HG02642 (cell line): ENCODE measurements at regions not wholly inside any gene's neighbourhood (a gene's known extent, or its start where the extent isn't known, plus 50 kb on each side); places are given as distances from the start of the nearest gene placed in this dataset.

Source experiments
- ATAC-seq: cut with Tn5 transposase; IDR thresholded peaks from one replicate; pipeline ENCODE4 v1.9.1; 2021; ENCODE audit warnings: mild to moderate bottlenecking; ENCODE audit not compliant: unreplicated experiment, poor library complexity

DNA sequence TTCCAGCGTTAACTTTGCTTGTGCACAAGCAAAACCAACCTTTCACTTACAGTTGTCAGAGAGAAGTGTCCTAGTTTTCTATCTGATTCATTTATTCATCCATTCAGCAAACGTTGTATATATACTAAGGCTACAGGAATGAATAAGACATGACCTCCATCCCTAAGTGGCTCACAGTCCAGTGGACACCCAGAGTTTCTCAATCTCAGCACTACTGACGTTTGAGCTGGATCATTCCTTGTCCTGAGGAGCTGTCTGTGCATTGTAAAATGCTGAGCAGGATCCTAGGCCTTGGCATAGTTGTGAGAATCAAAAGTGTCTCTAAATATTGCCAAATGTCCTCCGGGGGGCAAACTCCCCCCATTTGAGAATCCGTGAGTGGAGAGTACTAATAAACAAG is 166.7 kb upstream of the PRKCQ start:
- no peak for ATAC-seq

DNA sequence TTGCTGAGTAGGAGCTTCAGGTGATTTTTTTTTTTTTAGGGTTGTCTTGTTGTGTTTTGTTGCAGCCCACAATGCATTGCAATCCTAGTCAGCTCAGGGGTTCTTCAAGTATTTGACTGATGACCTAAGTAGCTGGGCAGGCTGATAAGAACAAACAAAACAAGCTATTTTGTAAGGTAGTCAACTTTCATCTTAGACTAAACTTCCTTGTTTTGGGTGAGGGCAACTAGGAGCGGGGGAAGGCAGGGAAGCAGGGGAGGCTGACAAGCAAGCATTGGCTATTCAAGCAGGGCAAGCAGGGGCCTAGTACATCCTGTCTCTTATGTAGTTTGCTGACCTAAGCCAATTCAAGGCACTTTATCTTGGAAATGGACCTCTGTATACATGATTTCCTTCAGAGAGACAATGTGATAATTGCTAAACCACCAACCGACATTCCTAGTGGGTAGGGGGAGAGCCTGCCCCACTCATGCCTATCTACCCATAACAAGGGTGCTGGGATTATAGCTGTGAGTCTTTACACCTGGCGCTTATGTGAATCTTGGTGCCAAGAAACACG is 163.3 kb upstream of the PRKCQ start:
- ATAC-seq = no peak

- ATAC-seq = no peak
Observed at GRCh38 chr10:6741541-6741941, 161.5 kb upstream of the PRKCQ start.

DNA sequence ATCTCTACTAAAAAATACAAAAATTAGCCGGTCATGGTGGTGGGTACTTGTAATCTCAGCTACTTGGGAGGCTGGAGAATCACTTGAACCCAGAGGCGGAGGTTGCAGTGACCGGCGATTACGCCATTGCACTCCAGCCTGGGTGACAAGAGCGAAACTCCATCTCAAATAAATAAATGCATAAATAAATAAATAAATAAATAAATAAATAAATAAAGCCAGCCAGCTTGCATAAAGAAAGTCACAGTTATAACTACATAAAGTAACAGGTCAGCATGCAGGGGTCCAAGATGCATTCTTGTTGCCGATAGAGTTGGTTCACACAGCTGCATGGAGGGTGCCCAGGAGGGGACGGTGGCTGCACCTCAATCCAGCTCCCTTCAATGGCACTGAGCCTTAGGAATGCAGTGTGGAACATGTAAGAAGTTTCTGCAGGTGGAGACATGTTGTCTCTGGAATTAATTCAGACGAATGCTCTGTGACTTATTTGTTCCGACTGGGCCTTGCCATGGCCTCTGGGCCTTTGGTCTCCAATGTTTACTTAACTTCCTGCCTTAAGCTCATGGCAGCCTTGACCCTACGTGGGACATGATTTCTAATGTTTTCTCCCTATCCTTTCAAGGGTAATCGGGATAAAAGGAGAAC is 159.6 kb upstream of the PRKCQ start:
- ATAC-seq = no peak

- no peak for ATAC-seq
Observed at GRCh38 chr10:6738112-6738768, 158.2 kb upstream of the PRKCQ start.

- ATAC-seq = no peak
Observed at GRCh38 chr10:6737758-6738111, 157.7 kb upstream of the PRKCQ start.

DNA sequence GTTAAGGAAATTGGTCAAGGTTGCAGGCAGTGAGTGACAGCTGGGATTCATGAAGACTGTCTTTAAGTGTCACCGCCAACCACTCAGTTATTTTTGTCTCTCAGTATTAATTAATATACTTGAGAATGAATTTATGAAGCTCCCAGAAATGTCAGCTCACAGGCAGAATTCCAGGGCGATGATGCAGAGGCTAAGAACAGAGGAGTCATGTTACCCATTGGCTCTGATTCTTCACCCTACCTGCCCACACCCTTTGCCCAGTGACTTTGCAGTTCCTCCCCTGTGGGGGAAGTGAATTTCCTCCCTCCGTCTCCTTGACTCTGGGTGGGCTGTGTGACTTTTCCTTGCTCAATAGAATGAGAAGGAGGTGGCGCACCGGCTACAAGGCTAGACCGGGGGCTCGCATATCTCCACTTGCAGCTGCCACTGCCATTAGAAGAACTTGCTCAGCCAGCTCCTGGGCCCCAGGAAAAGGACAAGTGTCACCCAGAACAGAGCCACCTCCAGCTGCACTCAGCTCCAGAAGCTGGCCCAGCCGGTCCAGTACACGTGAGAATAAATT is 157.1 kb upstream of the PRKCQ start:
- ATAC-seq = no peak

DNA sequence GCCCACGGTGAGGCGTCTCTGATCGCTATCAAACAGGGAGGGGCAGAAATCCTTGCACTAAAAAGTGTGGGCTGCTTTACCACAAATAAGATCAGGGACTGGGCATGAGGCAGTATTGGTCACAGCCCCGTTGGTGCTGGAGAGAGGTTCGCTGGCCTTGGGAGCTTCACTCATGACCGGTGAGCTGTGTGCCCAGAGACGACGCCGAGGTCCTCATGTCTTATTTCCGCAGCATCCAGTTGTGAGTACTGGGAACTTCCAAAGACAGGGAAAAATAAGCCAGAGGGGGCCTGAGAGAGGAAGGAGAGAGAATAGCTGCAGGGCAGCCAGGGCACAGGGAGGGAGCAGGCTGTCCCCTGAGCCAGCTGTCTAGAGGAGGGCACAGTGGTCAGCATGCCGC is 154.2 kb upstream of the PRKCQ start:
- ATAC-seq = no peak

- ATAC-seq = no peak
Observed at GRCh38 chr10:6729861-6730344, 149.8 kb upstream of the PRKCQ start.

DNA sequence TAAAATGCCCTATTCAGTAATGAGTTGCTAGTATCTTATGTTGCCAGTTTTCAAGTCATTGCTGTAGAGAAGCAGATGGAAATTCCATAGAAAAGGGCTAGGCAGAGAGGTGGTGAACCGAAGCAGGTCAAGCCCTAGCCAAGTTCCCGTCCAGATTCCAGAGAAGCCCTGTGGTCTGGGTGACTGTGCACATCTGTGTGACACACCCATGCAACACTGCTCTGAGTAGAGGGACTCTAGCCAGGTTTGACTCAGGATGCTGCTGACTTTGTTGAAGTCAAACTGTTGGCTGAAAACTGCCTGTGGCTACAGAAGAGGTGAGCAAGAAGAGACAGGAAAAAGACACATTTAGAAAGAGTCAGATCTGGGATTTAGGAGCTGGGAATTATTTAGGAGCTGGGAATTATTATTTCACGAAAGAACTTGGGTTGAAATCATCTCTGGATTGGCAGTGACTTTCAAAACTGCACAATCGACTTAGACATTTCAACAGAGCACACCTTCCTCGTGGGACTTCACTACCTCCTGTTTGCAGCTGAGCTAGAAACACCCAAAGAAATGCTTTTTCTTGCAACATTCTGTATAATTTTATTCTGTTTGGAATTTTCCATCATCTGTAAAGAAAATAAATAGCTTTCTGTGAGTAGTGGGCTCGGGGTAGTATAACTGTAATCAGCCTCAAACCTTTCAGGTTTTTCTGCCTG is 149.1 kb upstream of the PRKCQ start:
- no peak for ATAC-seq

GRCh38 chr10:6726924-6727323 is 146.8 kb upstream of the PRKCQ start:
- ATAC-seq = no peak

DNA sequence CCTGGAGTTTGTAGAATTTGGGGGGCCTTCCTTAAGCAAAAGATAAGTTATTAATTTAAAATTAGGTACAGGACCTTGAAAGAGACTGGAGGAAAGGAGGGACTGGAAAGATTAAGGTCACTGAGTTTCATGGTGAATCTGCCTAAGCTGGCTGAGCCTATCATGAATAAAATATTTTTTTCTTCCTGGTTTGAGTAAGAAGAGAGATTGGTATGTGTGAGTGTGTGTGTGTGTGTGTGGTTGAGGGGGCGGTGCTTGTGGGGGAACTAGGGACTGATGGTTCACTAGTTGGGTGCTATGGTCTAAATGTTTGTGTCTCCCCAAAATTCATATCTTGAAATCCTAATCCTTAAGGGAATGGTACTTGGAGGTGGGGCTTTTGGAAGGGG is 142.5 kb upstream of the PRKCQ start:
- ATAC-seq = no peak

- no peak for ATAC-seq
Observed at GRCh38 chr10:6721964-6722615, 142.0 kb upstream of the PRKCQ start.

DNA sequence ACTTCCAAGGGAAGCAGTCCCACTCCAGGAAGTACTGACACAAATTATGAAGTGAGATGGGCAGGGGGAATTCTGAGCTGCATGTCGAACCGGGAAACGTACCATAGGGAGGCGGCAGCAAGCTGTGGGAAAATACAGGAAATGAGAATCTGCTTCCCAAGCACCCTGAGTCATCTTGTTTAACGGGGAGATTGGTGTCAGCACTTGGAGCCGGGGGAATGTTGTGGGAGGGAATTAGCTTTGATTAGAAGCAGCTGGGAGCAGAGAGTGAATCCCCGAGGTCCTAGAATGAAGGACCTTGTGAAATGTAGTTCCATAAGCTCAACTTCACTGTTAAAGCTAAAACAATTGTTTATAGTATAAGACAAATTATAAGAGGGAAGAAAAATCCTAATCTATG is 141.4 kb upstream of the PRKCQ start:
- no peak for ATAC-seq

GRCh38 chr10:6719561-6719960 is 139.5 kb upstream of the PRKCQ start:
- ATAC-seq = no peak

DNA sequence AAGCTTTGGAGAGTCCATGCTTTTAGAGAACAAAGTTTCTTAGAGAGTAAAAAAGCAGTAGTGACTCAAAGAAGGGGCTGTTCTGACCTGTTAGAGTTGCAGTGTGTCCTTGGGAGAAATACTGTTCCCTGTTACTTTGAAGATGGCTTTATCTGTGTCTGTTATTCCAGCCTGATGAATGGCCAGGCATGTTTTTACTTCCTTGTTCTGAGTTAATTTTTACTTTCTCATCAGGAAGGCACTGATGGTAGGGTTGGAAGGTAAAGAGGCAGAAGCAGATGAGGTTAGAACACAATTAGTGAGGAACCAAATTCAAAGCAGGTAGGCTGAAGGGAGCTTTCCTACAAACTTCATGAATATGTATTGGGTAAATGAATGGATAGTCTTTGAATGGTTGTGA is 138.5 kb upstream of the PRKCQ start:
- ATAC-seq = no peak

DNA sequence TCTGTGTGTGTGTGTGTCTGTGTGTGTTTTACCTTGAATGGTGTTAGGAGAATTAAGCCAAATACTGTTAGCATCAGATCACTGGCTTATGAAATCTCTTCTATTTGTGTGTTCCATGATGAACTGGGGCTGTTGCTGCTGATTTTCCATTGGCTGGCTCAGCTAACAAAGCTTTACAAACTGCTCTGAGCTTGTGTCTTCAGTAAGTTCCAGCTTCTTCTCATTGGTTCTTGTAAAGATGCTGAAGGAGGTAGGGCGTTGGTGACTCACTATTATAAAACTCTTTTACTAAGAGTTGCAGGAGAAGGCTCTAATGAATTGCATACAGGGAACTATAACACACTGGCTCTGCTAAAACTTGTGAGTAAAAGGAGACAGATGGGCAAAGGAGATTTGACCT is 136.4 kb upstream of the PRKCQ start:
- no peak for ATAC-seq

DNA sequence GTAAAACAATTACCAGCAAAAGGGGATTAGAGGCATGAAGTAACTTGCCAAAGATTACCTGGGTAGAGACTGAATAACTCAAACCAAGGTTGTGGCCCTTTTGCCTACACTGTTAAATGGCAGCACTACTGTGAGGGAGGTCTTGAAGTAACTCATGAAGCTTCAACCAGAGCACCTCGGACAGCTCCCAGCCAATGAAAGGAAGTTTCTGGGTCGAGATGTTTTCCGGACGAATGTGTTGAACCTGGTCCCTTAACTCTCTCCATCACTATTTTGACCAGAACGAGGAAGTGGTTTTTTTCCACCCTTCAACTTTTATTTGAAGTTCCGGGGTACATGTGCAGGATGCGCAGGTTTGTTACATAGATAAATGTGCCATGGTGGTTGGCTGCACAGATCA is 133.6 kb upstream of the PRKCQ start:
- ATAC-seq = no peak

DNA sequence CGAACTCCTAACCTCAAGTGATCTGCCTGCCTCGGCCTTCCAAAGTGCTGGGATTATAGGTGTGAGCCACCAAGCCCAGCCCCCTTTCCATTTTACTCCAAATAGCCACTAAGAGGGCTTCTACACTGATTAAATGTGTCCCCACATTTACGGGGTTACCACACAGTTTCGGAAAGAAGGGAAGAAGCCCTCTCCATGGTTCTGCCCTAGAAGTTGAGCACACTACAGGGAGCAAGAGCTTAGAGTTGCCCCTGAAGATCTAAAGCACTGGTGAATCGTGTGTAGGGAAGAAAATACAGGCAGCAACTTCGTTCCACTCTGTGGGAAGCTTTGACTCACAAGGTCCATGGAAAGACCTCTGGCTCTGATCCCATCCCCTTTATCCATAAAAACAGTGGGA is 133.0 kb upstream of the PRKCQ start:
- ATAC-seq = no peak

GRCh38 chr10:6711881-6712280 is 131.8 kb upstream of the PRKCQ start:
- ATAC-seq = no peak

- no peak for ATAC-seq
Observed at GRCh38 chr10:6711408-6711841, 131.3 kb upstream of the PRKCQ start.
